ENCODE measurements at regions not wholly inside any gene's neighbourhood (a gene's known extent, or its start where the extent isn't known, plus 50 kb on each side); places are given as distances from the start of the nearest gene placed in this dataset.

GRCh38 chr1:37233606-37234005, 199.3 kb upstream of the GRIK3 start:
- H3K4me3 ChIP-seq (ENCODE audit: low read depth, low read length) = no peak overlapping the region
- POLR2A ChIA-PET = no interaction called here

GRCh38 chr1:37234941-37235418, 200.7 kb upstream of the GRIK3 start:
- DNase-seq (ENCODE audit: low read depth, low spot score) = no peak
- ChIA-PET CTCF (no interaction called here), POLR2A (no interaction called here)
- TF ChIP-seq, protein P1, sequence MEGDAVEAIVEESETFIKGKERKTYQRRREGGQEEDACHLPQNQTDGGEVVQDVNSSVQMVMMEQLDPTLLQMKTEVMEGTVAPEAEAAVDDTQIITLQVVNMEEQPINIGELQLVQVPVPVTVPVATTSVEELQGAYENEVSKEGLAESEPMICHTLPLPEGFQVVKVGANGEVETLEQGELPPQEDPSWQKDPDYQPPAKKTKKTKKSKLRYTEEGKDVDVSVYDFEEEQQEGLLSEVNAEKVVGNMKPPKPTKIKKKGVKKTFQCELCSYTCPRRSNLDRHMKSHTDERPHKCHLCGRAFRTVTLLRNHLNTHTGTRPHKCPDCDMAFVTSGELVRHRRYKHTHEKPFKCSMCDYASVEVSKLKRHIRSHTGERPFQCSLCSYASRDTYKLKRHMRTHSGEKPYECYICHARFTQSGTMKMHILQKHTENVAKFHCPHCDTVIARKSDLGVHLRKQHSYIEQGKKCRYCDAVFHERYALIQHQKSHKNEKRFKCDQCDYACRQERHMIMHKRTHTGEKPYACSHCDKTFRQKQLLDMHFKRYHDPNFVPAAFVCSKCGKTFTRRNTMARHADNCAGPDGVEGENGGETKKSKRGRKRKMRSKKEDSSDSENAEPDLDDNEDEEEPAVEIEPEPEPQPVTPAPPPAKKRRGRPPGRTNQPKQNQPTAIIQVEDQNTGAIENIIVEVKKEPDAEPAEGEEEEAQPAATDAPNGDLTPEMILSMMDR (IDR thresholded peaks at IDR 0.05; ENCODE audit: insufficient read depth, low read length, missing control alignments) = no peak
- no peak overlapping the region for H3K4me3 ChIP-seq (ENCODE audit: low read depth, low read length)

More at GRCh38 chr1:37233606-37234005, 199.3 kb upstream of the GRIK3 start:
- TF ChIP-seq, protein P1 (IDR thresholded peaks at IDR 0.05; ENCODE audit: insufficient read depth, low read length, missing control alignments) = no peak
- DNase-seq (ENCODE audit: low read depth, low spot score) = no peak
- CTCF ChIA-PET = no interaction called here

- ChIA-PET CTCF (no interaction called here), POLR2A (no interaction called here)
- TF ChIP-seq, protein P1 (IDR thresholded peaks at IDR 0.05; ENCODE audit: insufficient read depth, low read length, missing control alignments) = no peak
- no peak overlapping the region for H3K4me3 ChIP-seq (ENCODE audit: low read depth, low read length)
- DNase-seq (ENCODE audit: low read depth, low spot score) = no peak
Observed at GRCh38 chr1:37237948-37238347, 203.6 kb upstream of the GRIK3 start.

DNA sequence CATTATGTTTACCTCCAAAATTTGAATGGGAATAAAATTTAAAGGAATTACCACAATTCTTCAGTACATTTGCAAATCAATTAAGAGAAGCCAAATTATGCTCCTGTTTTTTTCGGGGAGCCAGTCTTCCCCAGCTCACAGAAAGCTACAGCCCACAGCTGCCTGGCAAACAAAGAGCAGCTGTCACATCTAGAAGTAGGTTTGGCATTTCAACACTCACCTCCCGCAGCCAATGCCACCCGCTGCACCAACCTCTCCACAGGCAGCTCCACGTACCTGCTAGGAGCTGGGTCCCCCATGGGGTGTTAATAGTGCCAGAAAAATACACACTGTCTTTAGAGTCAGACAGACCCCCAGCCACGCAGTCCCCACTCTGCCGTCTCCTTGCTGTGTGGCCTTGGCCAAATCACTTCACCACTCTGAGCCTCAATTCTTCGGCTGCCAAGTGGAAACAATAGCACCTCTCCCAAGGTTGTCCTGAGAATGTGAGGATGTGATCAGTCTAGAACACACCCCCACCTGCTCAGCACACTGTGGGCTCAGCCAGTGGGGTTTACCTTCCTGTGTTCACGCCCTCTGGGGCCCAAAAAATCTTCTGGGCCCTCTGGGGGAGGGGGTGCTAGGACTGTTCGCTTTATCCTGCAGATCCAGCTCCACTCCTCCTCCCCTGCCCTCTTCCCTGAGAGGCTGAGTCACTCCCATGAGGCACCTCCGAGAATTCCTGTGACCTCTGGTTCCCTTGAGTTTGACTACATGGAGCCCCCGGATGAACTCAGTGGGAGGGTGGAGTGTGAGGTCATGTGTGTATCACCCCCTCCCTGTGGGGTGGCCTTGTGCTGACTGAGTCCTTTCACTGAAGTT, 204.3 kb upstream of the GRIK3 start:
- TF ChIP-seq, protein P1 (IDR thresholded peaks at IDR 0.05; ENCODE audit: insufficient read depth, low read length, missing control alignments) = no peak
- CTCF ChIA-PET = no interaction called here
- no peak for DNase-seq (ENCODE audit: low read depth, low spot score)
- POLR2A ChIA-PET = no interaction called here
- no peak overlapping the region for H3K4me3 ChIP-seq (ENCODE audit: low read depth, low read length)

DNA sequence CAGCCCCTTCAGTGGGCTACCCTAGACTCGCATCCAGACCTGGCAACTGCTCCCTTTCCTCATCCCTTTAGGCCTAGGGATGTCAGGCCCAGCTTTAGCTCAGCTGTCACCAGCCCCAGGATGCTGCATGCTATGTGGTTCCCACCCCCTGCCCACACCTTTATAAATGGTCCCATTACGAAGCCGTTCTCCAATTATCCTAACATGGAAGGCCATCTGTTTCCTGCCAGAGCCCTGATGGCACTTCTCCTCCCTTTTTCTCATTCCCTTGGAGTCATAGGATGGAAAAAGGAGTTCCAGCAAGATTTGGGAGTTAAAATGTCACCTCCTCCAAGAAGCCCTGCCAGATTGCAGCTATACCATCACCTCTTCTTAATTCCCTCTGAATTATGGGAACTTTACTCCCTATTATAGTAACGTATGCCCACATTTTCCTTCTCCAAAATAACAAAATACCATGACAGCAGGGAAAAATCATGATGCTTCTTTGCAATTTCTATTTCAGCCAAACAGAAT, 205.0 kb upstream of the GRIK3 start:
- CTCF ChIA-PET = no interaction called here
- POLR2A ChIA-PET = no interaction called here

GRCh38 chr1:37240897-37241296, 206.6 kb upstream of the GRIK3 start:
- no peak for DNase-seq (ENCODE audit: low read depth, low spot score)
- ChIA-PET CTCF (no interaction called here), POLR2A (no interaction called here)
- no peak overlapping the region for H3K4me3 ChIP-seq (ENCODE audit: low read depth, low read length)
- TF ChIP-seq, protein P1 (IDR thresholded peaks at IDR 0.05; ENCODE audit: insufficient read depth, low read length, missing control alignments) = no peak

More for the DNA sequence above, 205.0 kb upstream of the GRIK3 start:
- no peak overlapping the region for H3K4me3 ChIP-seq (ENCODE audit: low read depth, low read length)
- TF ChIP-seq, protein P1 (IDR thresholded peaks at IDR 0.05; ENCODE audit: insufficient read depth, low read length, missing control alignments) = no peak
- DNase-seq (ENCODE audit: low read depth, low spot score) = no peak
